GM12878 (cell line): ENCODE measurements at regions not wholly inside any gene's neighbourhood (a gene's known extent, or its start where the extent isn't known, plus 50 kb on each side); places are given as distances from the start of the nearest gene placed in this dataset.

Experiments used
- BMI1 ChIP-seq: fragments of 450-650 bp; IDR thresholded peaks from 2 replicates; pipeline ENCODE4 v1.6.1; 2016; ENCODE audit warnings: mild to moderate bottlenecking, moderate library complexity, borderline replicate concordance
- E2F8 ChIP-seq: fragments of 450-650 bp; IDR thresholded peaks from 2 replicates; pipeline ENCODE4 v1.6.1; 2018; ENCODE audit warnings: mild to moderate bottlenecking, low read depth, moderate library complexity; ENCODE audit not compliant: partially characterized antibody
- MAX ChIP-seq: IDR thresholded peaks from 2 replicates; pipeline ENCODE4 v1.6.1; 2012; ENCODE audit warnings: low read depth, low read length, improper control_type of control experiment
- POLR2A ChIP-seq: IDR thresholded peaks from 2 replicates; pipeline ENCODE4 v1.6.1; 2011; ENCODE audit warnings: low read depth, mild to moderate bottlenecking, low read length
- POLR2AphosphoS5 ChIP-seq: IDR thresholded peaks from 2 replicates; pipeline ENCODE4 v1.6.1; 2011; ENCODE audit warnings: mild to moderate bottlenecking, low read length, inconsistent platforms
- POU2F2 ChIP-seq: IDR thresholded peaks from 3 replicates; pipeline ENCODE4 v1.6.1; 2011; ENCODE audit warnings: low read depth, mild to moderate bottlenecking, low read length, borderline replicate concordance
- TAF1 ChIP-seq: IDR thresholded peaks from 2 replicates; pipeline ENCODE4 v1.6.1; 2011; ENCODE audit warnings: mild to moderate bottlenecking, low read depth, low read length, borderline replicate concordance
- TF ChIP-seq, protein P1 (sequence below), 3 experiments: IDR thresholded peaks in 2 of 3; conservative IDR thresholded peaks in 1 of 3; 2 replicates each; pipeline ENCODE4 v1.5.1; 2011; ENCODE audit warnings: low read depth in 3 of 3, low read length in 3 of 3, mild to moderate bottlenecking in 3 of 3, control low read depth in 2 of 3, moderate library complexity in 2 of 3, inconsistent platforms in 1 of 3, mixed read lengths in 1 of 3; ENCODE audit not compliant: control insufficient read depth in 2 of 3, insufficient read depth in 1 of 3; ENCODE audit errors: extremely low read depth in 1 of 3

- no peak for TF ChIP-seq POLR2AphosphoS5
- TF ChIP-seq, protein P1, sequence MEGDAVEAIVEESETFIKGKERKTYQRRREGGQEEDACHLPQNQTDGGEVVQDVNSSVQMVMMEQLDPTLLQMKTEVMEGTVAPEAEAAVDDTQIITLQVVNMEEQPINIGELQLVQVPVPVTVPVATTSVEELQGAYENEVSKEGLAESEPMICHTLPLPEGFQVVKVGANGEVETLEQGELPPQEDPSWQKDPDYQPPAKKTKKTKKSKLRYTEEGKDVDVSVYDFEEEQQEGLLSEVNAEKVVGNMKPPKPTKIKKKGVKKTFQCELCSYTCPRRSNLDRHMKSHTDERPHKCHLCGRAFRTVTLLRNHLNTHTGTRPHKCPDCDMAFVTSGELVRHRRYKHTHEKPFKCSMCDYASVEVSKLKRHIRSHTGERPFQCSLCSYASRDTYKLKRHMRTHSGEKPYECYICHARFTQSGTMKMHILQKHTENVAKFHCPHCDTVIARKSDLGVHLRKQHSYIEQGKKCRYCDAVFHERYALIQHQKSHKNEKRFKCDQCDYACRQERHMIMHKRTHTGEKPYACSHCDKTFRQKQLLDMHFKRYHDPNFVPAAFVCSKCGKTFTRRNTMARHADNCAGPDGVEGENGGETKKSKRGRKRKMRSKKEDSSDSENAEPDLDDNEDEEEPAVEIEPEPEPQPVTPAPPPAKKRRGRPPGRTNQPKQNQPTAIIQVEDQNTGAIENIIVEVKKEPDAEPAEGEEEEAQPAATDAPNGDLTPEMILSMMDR (IDR thresholded peaks at IDR 0.05 in 2 of 3, conservative IDR thresholded peaks at IDR 0.05 in 1 of 3; ENCODE audit: control insufficient read depth in 2 of 3, extremely low read depth in 1 of 3, insufficient read depth in 1 of 3, low read depth in 3 of 3, low read length in 3 of 3), result no peak
- no peak for TF ChIP-seq MAX
- TF ChIP-seq POU2F2, result no peak
- TF ChIP-seq TAF1, result no peak
- TF ChIP-seq POLR2A, result no peak
- TF ChIP-seq E2F8, result no peak
- no peak for TF ChIP-seq BMI1
Observed at GRCh38 chr2:180717588-180717987, 262.8 kb upstream of the UBE2E3 start.
